OCI-LY1 (cell line): ENCODE measurements at regions not wholly inside any gene's neighbourhood (a gene's known extent, or its start where the extent isn't known, plus 50 kb on each side); places are given as distances from the start of the nearest gene placed in this dataset.

ENCODE experiments used
- EZH2 ChIP-seq: fragments of 200-600 bp; sonication (generic), shearing (Covaris generic); IDR thresholded peaks from 2 replicates; pipeline ENCODE4 v1.8.0; 2017; ENCODE audit warnings: borderline replicate concordance, mixed run types, mild to moderate bottlenecking, antibody characterized with exemption, low read length, moderate library complexity, mixed read lengths
- TF ChIP-seq, protein P1 (sequence below): fragments of 200-600 bp; sonication (generic), shearing (Covaris generic); IDR thresholded peaks from 2 replicates; pipeline ENCODE4 v1.5.1; 2017; ENCODE audit warnings: mild to moderate bottlenecking, antibody characterized with exemption, low read length, moderate library complexity, mixed read lengths

DNA sequence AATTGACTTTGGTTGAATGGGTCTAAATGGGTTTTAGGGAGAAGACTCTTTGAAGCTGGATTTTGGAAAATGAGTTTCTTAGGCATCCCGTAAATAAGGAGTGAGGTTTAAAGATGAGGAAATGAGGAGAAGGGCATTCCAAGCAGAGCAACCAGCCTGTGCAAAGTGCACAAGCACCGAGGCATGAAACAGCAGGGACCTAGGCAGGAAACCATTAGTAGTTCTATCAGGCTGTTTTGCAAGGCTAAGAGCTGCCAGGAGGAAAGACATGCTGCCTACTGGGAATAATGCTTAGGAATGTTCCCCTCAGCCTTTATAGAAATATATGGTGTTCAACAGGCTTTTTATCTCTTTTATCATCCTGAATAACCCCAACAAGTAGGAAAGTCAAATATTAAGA is 153.1 kb upstream of the FGGY start:
- TF ChIP-seq, protein P1, sequence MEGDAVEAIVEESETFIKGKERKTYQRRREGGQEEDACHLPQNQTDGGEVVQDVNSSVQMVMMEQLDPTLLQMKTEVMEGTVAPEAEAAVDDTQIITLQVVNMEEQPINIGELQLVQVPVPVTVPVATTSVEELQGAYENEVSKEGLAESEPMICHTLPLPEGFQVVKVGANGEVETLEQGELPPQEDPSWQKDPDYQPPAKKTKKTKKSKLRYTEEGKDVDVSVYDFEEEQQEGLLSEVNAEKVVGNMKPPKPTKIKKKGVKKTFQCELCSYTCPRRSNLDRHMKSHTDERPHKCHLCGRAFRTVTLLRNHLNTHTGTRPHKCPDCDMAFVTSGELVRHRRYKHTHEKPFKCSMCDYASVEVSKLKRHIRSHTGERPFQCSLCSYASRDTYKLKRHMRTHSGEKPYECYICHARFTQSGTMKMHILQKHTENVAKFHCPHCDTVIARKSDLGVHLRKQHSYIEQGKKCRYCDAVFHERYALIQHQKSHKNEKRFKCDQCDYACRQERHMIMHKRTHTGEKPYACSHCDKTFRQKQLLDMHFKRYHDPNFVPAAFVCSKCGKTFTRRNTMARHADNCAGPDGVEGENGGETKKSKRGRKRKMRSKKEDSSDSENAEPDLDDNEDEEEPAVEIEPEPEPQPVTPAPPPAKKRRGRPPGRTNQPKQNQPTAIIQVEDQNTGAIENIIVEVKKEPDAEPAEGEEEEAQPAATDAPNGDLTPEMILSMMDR, result no peak
- no peak for TF ChIP-seq EZH2
